ENCODE measurements at regions not wholly inside any gene's neighbourhood (a gene's known extent, or its start where the extent isn't known, plus 50 kb on each side); places are given as distances from the start of the nearest gene placed in this dataset.

GRCh38 chr19:33938821-33939220, 142.2 kb downstream of the KCTD15 start:
- BruUV-seq (replicated peaks) = no TSS peak
- CTCF ChIA-PET = no interaction called here

GRCh38 chr19:33941133-33941532, 144.5 kb downstream of the KCTD15 start:
- no TSS peak for BruUV-seq (replicated peaks)
- no peaks in the 10 kb centered on the region for H3K4me1 ChIP-seq (ENCODE audit: insufficient read depth, low read length, poor library complexity, severe bottlenecking)
- ChIA-PET CTCF (no interaction called here), POLR2A (ENCODE audit: low non-redundant PET) (no interaction called here)
- no peaks in the 10 kb centered on the region for H3K27me3 ChIP-seq (replicated peaks; ENCODE audit: insufficient read depth, low read depth, low read length, poor library complexity)
- H3K9me3 ChIP-seq (ENCODE audit: low read depth, low read length, poor library complexity, severe bottlenecking) = no peaks in the 10 kb centered on the region
- no peak for TF ChIP-seq EZH2 (IDR thresholded peaks at IDR 0.05; ENCODE audit: borderline replicate concordance, low read depth, low read length, poor library complexity, severe bottlenecking)
- TF ChIP-seq, protein P1, sequence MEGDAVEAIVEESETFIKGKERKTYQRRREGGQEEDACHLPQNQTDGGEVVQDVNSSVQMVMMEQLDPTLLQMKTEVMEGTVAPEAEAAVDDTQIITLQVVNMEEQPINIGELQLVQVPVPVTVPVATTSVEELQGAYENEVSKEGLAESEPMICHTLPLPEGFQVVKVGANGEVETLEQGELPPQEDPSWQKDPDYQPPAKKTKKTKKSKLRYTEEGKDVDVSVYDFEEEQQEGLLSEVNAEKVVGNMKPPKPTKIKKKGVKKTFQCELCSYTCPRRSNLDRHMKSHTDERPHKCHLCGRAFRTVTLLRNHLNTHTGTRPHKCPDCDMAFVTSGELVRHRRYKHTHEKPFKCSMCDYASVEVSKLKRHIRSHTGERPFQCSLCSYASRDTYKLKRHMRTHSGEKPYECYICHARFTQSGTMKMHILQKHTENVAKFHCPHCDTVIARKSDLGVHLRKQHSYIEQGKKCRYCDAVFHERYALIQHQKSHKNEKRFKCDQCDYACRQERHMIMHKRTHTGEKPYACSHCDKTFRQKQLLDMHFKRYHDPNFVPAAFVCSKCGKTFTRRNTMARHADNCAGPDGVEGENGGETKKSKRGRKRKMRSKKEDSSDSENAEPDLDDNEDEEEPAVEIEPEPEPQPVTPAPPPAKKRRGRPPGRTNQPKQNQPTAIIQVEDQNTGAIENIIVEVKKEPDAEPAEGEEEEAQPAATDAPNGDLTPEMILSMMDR (conservative IDR thresholded peaks at IDR 0.05; ENCODE audit: low read depth, low read length) = no peak
- no peaks in the 10 kb centered on the region for H3K36me3 ChIP-seq (ENCODE audit: insufficient read depth, low read length, poor library complexity, severe bottlenecking)
- no peak overlapping the region for H3K27ac ChIP-seq (ENCODE audit: low read depth, low read length, poor library complexity, severe bottlenecking)
- DNase-seq (ENCODE audit: low spot score) = no peak
- no peak overlapping the region for H3K4me3 ChIP-seq (ENCODE audit: low read depth, low read length, poor library complexity, severe bottlenecking)
- intact Hi-C loops (cut with micrococcal nuclease; ENCODE audit: unreplicated experiment) = no loop called here

More at GRCh38 chr19:33938821-33939220, 142.2 kb downstream of the KCTD15 start:
- H3K27me3 ChIP-seq (replicated peaks; ENCODE audit: insufficient read depth, low read depth, low read length, poor library complexity) = peaks cover 15% of the 10 kb centered on the region
- no peaks in the 10 kb centered on the region for H3K36me3 ChIP-seq (ENCODE audit: insufficient read depth, low read length, poor library complexity, severe bottlenecking)
- POLR2A ChIA-PET (ENCODE audit: low non-redundant PET) = no interaction called here
- peaks cover 5% of the 10 kb centered on the region for H3K9me3 ChIP-seq (ENCODE audit: low read depth, low read length, poor library complexity, severe bottlenecking)
- no peak for DNase-seq (ENCODE audit: low spot score)
- no peak overlapping the region for H3K4me3 ChIP-seq (ENCODE audit: low read depth, low read length, poor library complexity, severe bottlenecking)
- H3K4me1 ChIP-seq (ENCODE audit: insufficient read depth, low read length, poor library complexity, severe bottlenecking) = no peaks in the 10 kb centered on the region
- no peak overlapping the region for H3K27ac ChIP-seq (ENCODE audit: low read depth, low read length, poor library complexity, severe bottlenecking)
- intact Hi-C loops (cut with micrococcal nuclease; ENCODE audit: unreplicated experiment) = no loop called here
- TF ChIP-seq, protein P1 (conservative IDR thresholded peaks at IDR 0.05; ENCODE audit: low read depth, low read length) = no peak
- no peak for TF ChIP-seq EZH2 (IDR thresholded peaks at IDR 0.05; ENCODE audit: borderline replicate concordance, low read depth, low read length, poor library complexity, severe bottlenecking)

GRCh38 chr19:33946535-33947264, 150.0 kb downstream of the KCTD15 start:
- H3K4me1 ChIP-seq (ENCODE audit: insufficient read depth, low read length, poor library complexity, severe bottlenecking) = no peaks in the 10 kb centered on the region
- BruUV-seq (replicated peaks) = no TSS peak
- no peaks in the 10 kb centered on the region for H3K9me3 ChIP-seq (ENCODE audit: low read depth, low read length, poor library complexity, severe bottlenecking)
- CTCF ChIA-PET = no interaction called here
- no peak overlapping the region for H3K4me3 ChIP-seq (ENCODE audit: low read depth, low read length, poor library complexity, severe bottlenecking)
- H3K27me3 ChIP-seq (replicated peaks; ENCODE audit: insufficient read depth, low read depth, low read length, poor library complexity) = no peaks in the 10 kb centered on the region
- no peaks in the 10 kb centered on the region for H3K36me3 ChIP-seq (ENCODE audit: insufficient read depth, low read length, poor library complexity, severe bottlenecking)
- POLR2A ChIA-PET (ENCODE audit: low non-redundant PET) = no interaction called here
- intact Hi-C loops (cut with micrococcal nuclease; ENCODE audit: unreplicated experiment) = no loop called here
- no peak overlapping the region for H3K27ac ChIP-seq (ENCODE audit: low read depth, low read length, poor library complexity, severe bottlenecking)
- no peak for DNase-seq (ENCODE audit: low spot score)
- no peak for TF ChIP-seq EZH2 (IDR thresholded peaks at IDR 0.05; ENCODE audit: borderline replicate concordance, low read depth, low read length, poor library complexity, severe bottlenecking)
- TF ChIP-seq, protein P1 (conservative IDR thresholded peaks at IDR 0.05; ENCODE audit: low read depth, low read length) = no peak

Measured in A673 (cell line).